TTC549 (cell line): ENCODE measurements at regions not wholly inside any gene's neighbourhood (a gene's known extent, or its start where the extent isn't known, plus 50 kb on each side); places are given as distances from the start of the nearest gene placed in this dataset.

Experiments used
- FAIRE-seq: peaks from 2 replicates; lab custom pipeline; 2012; peaks lifted over from hg19 to GRCh38; lab: Jason Lieb, UNC

GRCh38 chr1:223048026-223048425, 95.0 kb downstream of the TLR5 start:
- no peak for FAIRE-seq

GRCh38 chr1:223052462-223052861, 90.6 kb downstream of the TLR5 start:
- FAIRE-seq: no peak

GRCh38 chr1:223052931-223053330, 90.1 kb downstream of the TLR5 start:
- FAIRE-seq: no peak

GRCh38 chr1:223056802-223057201, 86.2 kb downstream of the TLR5 start:
- FAIRE-seq: no peak

GRCh38 chr1:223057569-223058093, 85.4 kb downstream of the TLR5 start:
- no peak for FAIRE-seq
